B cell (primary cell): ENCODE measurements at regions not wholly inside any gene's neighbourhood (a gene's known extent, or its start where the extent isn't known, plus 50 kb on each side); places are given as distances from the start of the nearest gene placed in this dataset.

Experiments used
- ATAC-seq: fragments of 200-7000 bp; cut with Tn5 transposase; one replicate; pipeline ENCODE4 v1.10.0; 2021; ENCODE audit warnings: low read depth, mild to moderate bottlenecking, moderate number of reproducible peaks, moderate library complexity
- CTCF ChIA-PET: fragments of 350-600 bp; sonication (Branson Sonifier 250); formaldehyde crosslinking; loops from one replicate; lab custom pipeline; 2021; ENCODE audit warnings: antibody characterized with exemption, inconsistent platforms; lab: Charles Lee
- POLR2A ChIA-PET: fragments of 350-600 bp; sonication (Branson Sonifier 250); formaldehyde crosslinking; loops from one replicate; lab custom pipeline; 2021; ENCODE audit warnings: antibody characterized with exemption; lab: Charles Lee
- DNase-seq: peaks from one replicate; pipeline ENCODE4 v3.0.0; 2013
- H2AFZ ChIP-seq: 2 replicates; pipeline ENCODE4 v1.6.1; 2012; ENCODE audit warnings: mild to moderate bottlenecking, low read depth, low read length; ENCODE audit not compliant: insufficient read depth, poor library complexity, severe bottlenecking
- H3K27ac ChIP-seq, 2 donors: 1 replicate in 1 of 2; 2 replicates in 1 of 2; pipeline ENCODE4 v1.5.1; 2012 to 2013; ENCODE audit warnings: low read length in 2 of 2, mild to moderate bottlenecking in 2 of 2, moderate library complexity in 1 of 2
- H3K27me3 ChIP-seq, 4 experiments: fragments of 200-600 bp in 1 of 4; sonication (generic) in 1 of 4; replicated peaks in 1 of 4; 1 replicate in 2 of 4; 2 replicates in 2 of 4; pipeline versions ENCODE4 v1.6.1 to v1.7.0; 2013 to 2016; ENCODE audit warnings: low read length in 3 of 4, mild to moderate bottlenecking in 2 of 4, mixed read lengths in 1 of 4, moderate library complexity in 1 of 4; ENCODE audit not compliant: insufficient read depth in 4 of 4, control insufficient read depth in 3 of 4; ENCODE audit errors: control extremely low read depth in 1 of 4
- H3K36me3 ChIP-seq, 2 experiments: replicated peaks in 1 of 2; 1 replicate in 1 of 2; 2 replicates in 1 of 2; pipeline versions ENCODE4 v1.6.1 to v1.7.1; 2013; ENCODE audit warnings: low read length in 1 of 2; ENCODE audit not compliant: insufficient read depth in 2 of 2, control insufficient read depth in 1 of 2; ENCODE audit errors: control extremely low read depth in 1 of 2, extremely low read depth in 1 of 2
- H3K4me1 ChIP-seq, 2 donors: fragments of 200-600 bp in 1 of 2; sonication (generic) in 1 of 2; 1 replicate in 1 of 2; 2 replicates in 1 of 2; pipeline versions ENCODE4 v1.5.1 to v1.6.1; 2013 to 2017; ENCODE audit warnings: low read length in 2 of 2; ENCODE audit not compliant: control insufficient read depth in 2 of 2, insufficient read depth in 2 of 2
- H3K4me2 ChIP-seq: replicated peaks from 2 replicates; pipeline ENCODE3; 2012; ENCODE audit warnings: mild to moderate bottlenecking, low read depth, low read length; ENCODE audit not compliant: poor library complexity, severe bottlenecking
- H3K4me3 ChIP-seq, 5 experiments: fragments of 200-600 bp in 1 of 5; sonication (generic) in 1 of 5; 1 replicate in 3 of 5; 2 replicates in 2 of 5; pipeline versions ENCODE4 v1.5.1 to v1.7.0; 2011 to 2016; ENCODE audit warnings: low read length in 4 of 5, mild to moderate bottlenecking in 4 of 5, low read depth in 2 of 5, control low read depth in 1 of 5, moderate library complexity in 1 of 5; ENCODE audit not compliant: insufficient read depth in 1 of 5; ENCODE audit errors: control extremely low read depth in 1 of 5, extremely low read depth in 1 of 5
- H3K79me2 ChIP-seq: fragments of 200-600 bp; sonication (generic); one replicate; pipeline ENCODE4 v1.6.0; 2016; ENCODE audit warnings: low read length; ENCODE audit not compliant: control insufficient read depth, insufficient read depth
- H3K9ac ChIP-seq: fragments of 200-600 bp; sonication (generic); 2 replicates; pipeline ENCODE4 v1.6.1; 2017; ENCODE audit warnings: mild to moderate bottlenecking, low read length, moderate library complexity
- H3K9me3 ChIP-seq, 3 donors: one replicate each; pipeline versions ENCODE4 v1.6.1 to v1.7.1; 2013; ENCODE audit warnings: low read length in 2 of 3; ENCODE audit not compliant: control insufficient read depth in 2 of 3, insufficient read depth in 1 of 3; ENCODE audit errors: control extremely low read depth in 1 of 3
- H4K20me1 ChIP-seq: 2 replicates; pipeline ENCODE4 v1.6.0; 2012; ENCODE audit warnings: mild to moderate bottlenecking, low read length; ENCODE audit not compliant: insufficient read depth, control insufficient read depth, poor library complexity, severe bottlenecking
- H3K27ac Mint-ChIP-seq: one replicate; pipeline ENCODE4 v1.8.0; 2021; ENCODE audit warnings: mixed read lengths
- H3K27me3 Mint-ChIP-seq: one replicate; pipeline ENCODE4 v1.8.0; 2021; ENCODE audit warnings: mixed read lengths
- H3K4me1 Mint-ChIP-seq: one replicate; pipeline ENCODE4 v1.8.0; 2021; ENCODE audit warnings: mixed read lengths
- H3K4me3 Mint-ChIP-seq: one replicate; pipeline ENCODE4 v1.8.0; 2021; ENCODE audit warnings: mixed read lengths
- H3K9me3 Mint-ChIP-seq: one replicate; pipeline ENCODE4 v1.8.0; 2022; ENCODE audit warnings: mixed read lengths; ENCODE audit not compliant: insufficient read depth
- CTCF ChIP-seq: fragments of 200-600 bp; IDR thresholded peaks from one replicate; pipeline ENCODE4 v1.8.0; 2022; ENCODE audit warnings: antibody characterized with exemption, mild to moderate bottlenecking
- EZH2 ChIP-seq: IDR thresholded peaks from 2 replicates; pipeline ENCODE4 v1.6.1; 2012; ENCODE audit warnings: borderline replicate concordance, low read depth, mild to moderate bottlenecking, moderate library complexity, low read length; ENCODE audit not compliant: insufficient read depth, poor library complexity, severe bottlenecking
- WGBS: methylation state at CpG from one replicate; pipeline ENCODE4 v1.1.5; 2013; ENCODE audit warnings: missing lambda C conversion rate; ENCODE audit not compliant: insufficient coverage; 5-methylcytosine and 5-hydroxymethylcytosine counted together
- intact Hi-C: fragments of 100-400 bp; cut with micrococcal nuclease; formaldehyde crosslinking; loops from one replicate; pipeline ENCODE4 v1.10.0; 2022

GRCh38 chr1:172883844-172884243 is 166.9 kb downstream of the TNFSF18 start:
- DNase-seq = no peak

DNA sequence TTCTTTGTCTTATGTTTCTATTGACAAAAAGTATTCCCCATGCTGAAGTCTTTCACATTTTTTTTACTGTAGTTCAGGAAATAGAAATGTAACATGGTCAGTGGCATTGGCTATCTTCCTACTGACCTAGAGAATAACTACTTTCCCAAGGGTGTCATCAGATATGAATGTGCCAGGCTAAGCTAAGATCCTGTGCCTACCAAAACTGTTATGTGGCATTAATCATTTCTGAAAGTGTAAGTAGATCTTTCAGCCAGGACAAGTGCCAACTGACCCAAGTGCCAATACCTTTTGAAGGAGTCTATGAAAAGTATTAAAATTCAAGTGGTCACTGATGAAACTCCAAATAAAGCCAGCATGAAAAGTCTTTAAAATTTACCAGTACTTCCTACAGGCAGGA is 165.3 kb downstream of the TNFSF18 start:
- Mint-ChIP-seq H3K9me3 (no peaks in the 10 kb centered on the region), H3K4me3 (no peak overlapping the region), H3K27me3 (peaks cover 8% of the 10 kb centered on the region), H3K27ac (no peak overlapping the region), H3K4me1 (peaks cover 15% of the 10 kb centered on the region)
- Histone ChIP-seq H3K4me2 (no peak overlapping the region), H3K27me3 (peaks cover 0 to 6% (median 3%) of the 10 kb centered on the region in 4 experiments), H3K4me1 (peaks cover 13 to 14% of the 10 kb centered on the region in 2 donors), H3K9ac (no peak overlapping the region), H3K9me3 (no peaks in the 10 kb centered on the region), H2AFZ (no peak overlapping the region), H3K36me3 (no peaks in the 10 kb centered on the region), H3K79me2 (no peaks in the 10 kb centered on the region), H3K27ac (no peak overlapping the region), H3K4me3 (no peak overlapping the region), H4K20me1 (no peaks in the 10 kb centered on the region)
- POLR2A ChIA-PET = no interaction called here
- ATAC-seq = no peak
- intact Hi-C loops = no loop called here
- CTCF ChIA-PET = no interaction called here
- no peak for TF ChIP-seq EZH2
- no peak for TF ChIP-seq CTCF
- DNase-seq = no peak

More at GRCh38 chr1:172883844-172884243, 166.9 kb downstream of the TNFSF18 start:
- Histone ChIP-seq H3K4me2 (peak overlapping the region; percentile 49), H3K9me3 (no peaks in the 10 kb centered on the region), H3K4me1 (peaks cover 13 to 14% of the 10 kb centered on the region in 2 donors), H4K20me1 (no peaks in the 10 kb centered on the region), H3K79me2 (no peaks in the 10 kb centered on the region), H3K36me3 (no peaks in the 10 kb centered on the region), H3K27ac (no peak overlapping the region), H3K4me3 (no peak overlapping the region), H3K9ac (peak overlapping the region; percentile 28), H3K27me3 (peaks cover 0 to 6% (median 3%) of the 10 kb centered on the region in 4 experiments), H2AFZ (peak overlapping the region; percentile 20)
- no peaks in the 10 kb centered on the region for H3K9me3 Mint-ChIP-seq
- TF ChIP-seq EZH2 (no peak), CTCF (no peak)
- peaks cover 8% of the 10 kb centered on the region for H3K27me3 Mint-ChIP-seq
- H3K27ac Mint-ChIP-seq = no peak overlapping the region
- intact Hi-C loops = no loop called here
- WGBS = 0% methylated on average over 1 of the region's 1 CpG
- H3K4me3 Mint-ChIP-seq = no peak overlapping the region
- ATAC-seq = no peak
- peaks cover 15% of the 10 kb centered on the region for H3K4me1 Mint-ChIP-seq
- POLR2A ChIA-PET = no interaction called here
- CTCF ChIA-PET = interaction anchor here (0.6 kb wide), 1 partner anchor 29 kb away, joined by 3 read pairs; no protein-coding TSS in a partner anchor
